GM19395 (cell line): ENCODE measurements at regions not wholly inside any gene's neighbourhood (a gene's known extent, or its start where the extent isn't known, plus 50 kb on each side); places are given as distances from the start of the nearest gene placed in this dataset.

Source experiments
- ATAC-seq: cut with Tn5 transposase; IDR thresholded peaks from one replicate; pipeline ENCODE4 v1.9.1; 2021; ENCODE audit warnings: mild to moderate bottlenecking, moderate library complexity; ENCODE audit not compliant: unreplicated experiment

- ATAC-seq = no peak
These were observed 605.8 kb upstream of the MGMT start for GRCh38 chr10:128861018-128861901.

GRCh38 chr10:128863411-128863810 lies 603.6 kb upstream of the MGMT start:
- no peak for ATAC-seq

GRCh38 chr10:128863823-128864405 lies 603.1 kb upstream of the MGMT start:
- no peak for ATAC-seq

GRCh38 chr10:128864554-128865295 lies 602.3 kb upstream of the MGMT start:
- no peak for ATAC-seq

GRCh38 chr10:128865436-128866195 lies 601.4 kb upstream of the MGMT start:
- ATAC-seq = no peak

- ATAC-seq = no peak
These were observed 600.5 kb upstream of the MGMT start for GRCh38 chr10:128866551-128866950.

- no peak for ATAC-seq
These were observed 599.8 kb upstream of the MGMT start for GRCh38 chr10:128867210-128867609.

GRCh38 chr10:128867819-128868218 lies 599.2 kb upstream of the MGMT start:
- no peak for ATAC-seq

GRCh38 chr10:128868481-128868880 lies 598.6 kb upstream of the MGMT start:
- ATAC-seq = no peak

- ATAC-seq = no peak
These were observed 597.8 kb upstream of the MGMT start for GRCh38 chr10:128869101-128869749.

GRCh38 chr10:128870830-128871597 lies 596.0 kb upstream of the MGMT start:
- no peak for ATAC-seq

GRCh38 chr10:128871671-128872231 lies 595.3 kb upstream of the MGMT start:
- no peak for ATAC-seq

GRCh38 chr10:128873411-128874054 lies 593.5 kb upstream of the MGMT start:
- no peak for ATAC-seq

- ATAC-seq = no peak
These were observed 592.7 kb upstream of the MGMT start for GRCh38 chr10:128874331-128874730.

- no peak for ATAC-seq
These were observed 591.9 kb upstream of the MGMT start for GRCh38 chr10:128875030-128875744.

GRCh38 chr10:128875956-128876736 lies 590.9 kb upstream of the MGMT start:
- ATAC-seq = no peak

- no peak for ATAC-seq
These were observed 589.9 kb upstream of the MGMT start for GRCh38 chr10:128877141-128877540.

- ATAC-seq = no peak
These were observed 589.1 kb upstream of the MGMT start for GRCh38 chr10:128877936-128878335.
